HFFc6 (cell line): ENCODE measurements at regions not wholly inside any gene's neighbourhood (a gene's known extent, or its start where the extent isn't known, plus 50 kb on each side); places are given as distances from the start of the nearest gene placed in this dataset.

Experiments
- DNase-seq: peaks from one replicate; pipeline ENCODE4 v3.0.0-alpha.2; 2018
- H3K27ac Mint-ChIP-seq: 2 replicates; pipeline ENCODE4 v1.8.0; 2020; ENCODE audit warnings: mild to moderate bottlenecking, mixed read lengths
- H3K27me3 Mint-ChIP-seq: 2 replicates; pipeline ENCODE4 v1.8.0; 2021; ENCODE audit warnings: mild to moderate bottlenecking, moderate library complexity, mixed read lengths; ENCODE audit not compliant: insufficient read depth
- H3K36me3 Mint-ChIP-seq: 2 replicates; pipeline ENCODE4 v1.8.0; 2021; ENCODE audit warnings: low read depth, mixed read lengths
- H3K4me1 Mint-ChIP-seq: 2 replicates; pipeline ENCODE4 v1.8.0; 2020; ENCODE audit warnings: low read depth, mixed read lengths
- H3K4me3 Mint-ChIP-seq: 2 replicates; pipeline ENCODE4 v1.8.0; 2020; ENCODE audit warnings: mild to moderate bottlenecking, moderate library complexity, mixed read lengths
- H3K9me3 Mint-ChIP-seq: 2 replicates; pipeline ENCODE4 v1.8.0; 2020; ENCODE audit warnings: mild to moderate bottlenecking, mixed read lengths
- TF ChIP-seq, protein P1 (sequence below): fragments of 200-600 bp; sonication (generic); IDR thresholded peaks from 2 replicates; pipeline ENCODE4 v1.5.0; 2021; ENCODE audit warnings: antibody characterized with exemption, mild to moderate bottlenecking

DNA sequence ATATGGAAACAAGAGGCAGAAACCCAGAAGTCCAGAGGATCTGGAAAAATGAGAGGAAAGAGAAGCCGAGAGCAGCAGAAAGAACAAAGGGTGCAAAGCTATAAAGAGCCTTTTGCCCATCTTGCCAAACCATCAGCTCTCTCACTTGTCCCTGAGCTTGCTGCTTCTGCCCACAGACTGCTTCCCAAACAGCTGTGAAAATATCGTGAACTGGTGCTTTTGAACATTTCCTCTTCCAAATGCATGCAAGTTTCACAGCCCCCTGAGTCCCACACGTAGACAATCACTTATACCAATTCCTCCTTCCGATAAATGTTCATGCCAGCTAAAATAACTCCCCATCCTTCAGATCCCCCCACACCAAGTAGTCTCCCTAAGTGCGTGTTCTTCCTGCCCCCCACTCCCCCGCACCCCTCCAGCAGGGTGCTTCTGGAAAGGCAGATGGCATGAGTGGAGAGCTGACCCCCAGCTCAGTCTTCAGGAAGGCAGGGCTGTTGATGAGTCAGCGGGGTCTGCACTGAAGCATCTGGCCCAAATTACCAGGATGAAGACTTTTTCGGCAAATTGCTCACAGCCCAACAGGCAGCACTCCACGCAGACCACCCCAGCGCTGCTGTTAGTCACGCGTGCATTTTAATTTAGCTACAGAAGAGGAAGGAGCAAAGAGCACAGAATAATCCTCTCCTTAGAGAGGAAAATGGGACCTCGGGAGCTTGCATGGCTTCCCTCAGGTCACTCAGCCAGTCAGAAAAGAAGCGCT is 76.1 kb upstream of the KCNMA1 start:
- TF ChIP-seq, protein P1, sequence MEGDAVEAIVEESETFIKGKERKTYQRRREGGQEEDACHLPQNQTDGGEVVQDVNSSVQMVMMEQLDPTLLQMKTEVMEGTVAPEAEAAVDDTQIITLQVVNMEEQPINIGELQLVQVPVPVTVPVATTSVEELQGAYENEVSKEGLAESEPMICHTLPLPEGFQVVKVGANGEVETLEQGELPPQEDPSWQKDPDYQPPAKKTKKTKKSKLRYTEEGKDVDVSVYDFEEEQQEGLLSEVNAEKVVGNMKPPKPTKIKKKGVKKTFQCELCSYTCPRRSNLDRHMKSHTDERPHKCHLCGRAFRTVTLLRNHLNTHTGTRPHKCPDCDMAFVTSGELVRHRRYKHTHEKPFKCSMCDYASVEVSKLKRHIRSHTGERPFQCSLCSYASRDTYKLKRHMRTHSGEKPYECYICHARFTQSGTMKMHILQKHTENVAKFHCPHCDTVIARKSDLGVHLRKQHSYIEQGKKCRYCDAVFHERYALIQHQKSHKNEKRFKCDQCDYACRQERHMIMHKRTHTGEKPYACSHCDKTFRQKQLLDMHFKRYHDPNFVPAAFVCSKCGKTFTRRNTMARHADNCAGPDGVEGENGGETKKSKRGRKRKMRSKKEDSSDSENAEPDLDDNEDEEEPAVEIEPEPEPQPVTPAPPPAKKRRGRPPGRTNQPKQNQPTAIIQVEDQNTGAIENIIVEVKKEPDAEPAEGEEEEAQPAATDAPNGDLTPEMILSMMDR: no peak
- peak overlapping the region; percentile 71 for H3K4me3 Mint-ChIP-seq
- H3K9me3 Mint-ChIP-seq: no peaks in the 10 kb centered on the region
- H3K4me1 Mint-ChIP-seq: peaks cover 56% of the 10 kb centered on the region
- no peak overlapping the region for H3K27ac Mint-ChIP-seq
- H3K27me3 Mint-ChIP-seq: peaks cover 4% of the 10 kb centered on the region
- DNase-seq: no peak
- no peaks in the 10 kb centered on the region for H3K36me3 Mint-ChIP-seq

DNA sequence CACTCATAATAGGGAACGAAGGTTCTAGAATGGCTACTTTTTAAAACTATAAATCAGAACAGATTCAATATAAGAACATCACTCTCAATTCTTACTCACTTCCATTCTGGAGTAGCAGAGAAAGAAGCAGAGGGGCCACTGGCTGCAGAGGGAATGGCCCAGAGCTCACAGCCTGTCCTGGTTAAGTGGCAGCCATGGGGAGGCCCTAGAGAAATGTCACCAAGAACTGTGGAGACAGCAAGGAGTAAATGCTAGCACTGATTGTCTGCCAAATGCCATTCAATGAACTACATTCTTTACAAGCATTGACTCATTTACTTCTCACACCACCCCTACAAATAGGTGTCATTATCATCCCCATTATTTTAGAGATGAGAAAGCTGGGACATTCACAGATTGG is 74.6 kb upstream of the KCNMA1 start:
- no peak overlapping the region for H3K4me3 Mint-ChIP-seq
- TF ChIP-seq, protein P1: no peak
- no peaks in the 10 kb centered on the region for H3K36me3 Mint-ChIP-seq
- H3K27ac Mint-ChIP-seq: no peak overlapping the region
- no peaks in the 10 kb centered on the region for H3K9me3 Mint-ChIP-seq
- DNase-seq: no peak
- peaks cover 43% of the 10 kb centered on the region for H3K4me1 Mint-ChIP-seq
- H3K27me3 Mint-ChIP-seq: peaks cover 4% of the 10 kb centered on the region

DNA sequence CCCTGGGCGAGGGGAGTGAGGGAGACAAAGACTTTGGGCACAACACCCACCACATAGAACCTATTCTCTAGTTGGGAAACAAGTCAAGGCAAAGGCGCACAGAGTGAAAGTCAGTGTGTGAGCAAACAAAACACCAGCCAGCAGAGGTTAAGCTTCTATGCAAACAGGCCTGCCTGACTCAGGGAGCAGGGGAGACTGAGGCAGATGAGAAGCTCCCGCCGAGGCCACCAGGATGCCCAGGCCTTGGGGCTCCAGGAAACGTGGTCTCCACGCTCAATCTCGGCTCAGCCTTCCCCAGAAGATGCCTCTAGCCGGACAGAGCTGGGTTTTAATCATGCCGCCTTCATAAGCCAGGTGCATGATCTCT is 74.1 kb upstream of the KCNMA1 start:
- Mint-ChIP-seq H3K9me3 (no peaks in the 10 kb centered on the region), H3K27me3 (peaks cover 4% of the 10 kb centered on the region), H3K4me3 (peak overlapping the region; percentile 79), H3K36me3 (no peaks in the 10 kb centered on the region), H3K27ac (no peak overlapping the region), H3K4me1 (peaks cover 38% of the 10 kb centered on the region)
- TF ChIP-seq, protein P1: peak; percentile 73
- DNase-seq: no peak

DNA sequence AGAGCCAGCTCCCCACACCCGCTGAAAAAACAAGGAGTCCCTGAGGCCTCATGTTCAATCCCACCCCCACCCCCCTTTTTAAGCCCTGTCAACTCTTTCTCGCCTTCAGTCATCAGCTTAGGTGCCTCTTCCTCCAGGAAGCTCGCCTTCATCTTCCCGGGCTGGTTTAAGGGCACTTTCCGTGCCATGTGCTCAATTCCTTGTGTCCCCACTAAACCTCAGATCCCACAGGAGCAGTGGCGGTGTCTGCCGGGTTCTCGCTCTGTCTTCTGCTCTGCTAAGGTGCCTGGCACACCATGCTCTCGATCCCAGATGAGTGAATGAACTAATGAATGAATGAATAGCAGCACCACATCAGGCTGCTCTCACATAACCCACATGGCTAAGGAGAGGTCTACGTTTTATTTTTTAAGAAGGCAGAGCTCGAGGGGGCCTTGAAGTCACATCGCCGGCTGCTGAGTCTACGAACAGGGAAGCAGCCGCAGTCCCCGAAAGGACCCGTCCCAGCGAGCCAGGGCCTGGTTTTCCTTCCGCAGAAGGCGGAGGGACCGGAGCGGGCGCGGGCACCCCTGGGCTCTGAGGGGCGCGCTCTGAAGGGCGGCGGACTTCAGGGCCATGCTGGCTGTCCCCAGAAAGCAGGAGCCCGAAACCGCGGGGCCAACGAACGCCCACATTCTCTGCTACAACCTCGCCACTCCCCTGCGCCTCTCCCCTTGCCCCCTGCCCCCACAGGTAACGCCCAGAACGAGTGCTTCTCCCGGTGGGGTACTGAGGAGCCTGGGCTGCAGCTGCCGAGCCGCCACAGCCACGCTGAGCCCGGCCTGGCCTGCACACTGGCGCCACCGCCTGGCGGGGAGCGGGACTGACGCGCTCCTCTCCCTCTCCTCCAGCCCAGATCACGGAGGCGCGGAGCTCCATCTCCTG is 73.4 kb upstream of the KCNMA1 start:
- H3K4me3 Mint-ChIP-seq: peak overlapping the region; percentile 79
- no peak overlapping the region for H3K27ac Mint-ChIP-seq
- TF ChIP-seq, protein P1: peak; percentile 98
- peak; percentile 37 for DNase-seq
- peaks cover 38% of the 10 kb centered on the region for H3K4me1 Mint-ChIP-seq
- no peaks in the 10 kb centered on the region for H3K36me3 Mint-ChIP-seq
- H3K9me3 Mint-ChIP-seq: no peaks in the 10 kb centered on the region
- peaks cover 4% of the 10 kb centered on the region for H3K27me3 Mint-ChIP-seq

DNA sequence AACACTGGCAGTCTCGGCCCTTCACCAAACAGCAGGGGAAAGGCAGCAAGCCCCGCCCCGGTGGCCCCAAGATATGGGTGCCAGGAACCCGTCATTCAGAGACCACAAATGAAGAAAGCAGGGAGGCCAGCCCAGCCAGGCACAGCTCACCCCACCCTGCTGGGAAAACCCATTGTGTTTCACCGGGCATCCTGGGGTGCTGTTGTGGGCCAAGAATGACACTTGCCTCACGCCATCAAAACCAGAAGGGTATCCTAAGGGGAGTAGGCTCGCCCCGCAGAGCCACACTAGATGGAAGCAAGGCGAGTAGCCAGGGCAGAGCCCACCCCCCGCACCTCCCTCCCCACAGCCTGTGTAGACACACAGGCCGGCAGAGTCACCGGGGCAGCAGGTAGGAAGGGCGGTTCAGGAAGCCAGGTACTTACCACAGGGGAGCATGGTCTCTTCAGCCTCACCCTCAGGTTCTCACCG is 72.5 kb upstream of the KCNMA1 start:
- H3K4me1 Mint-ChIP-seq: peaks cover 30% of the 10 kb centered on the region
- H3K4me3 Mint-ChIP-seq: no peak overlapping the region
- H3K36me3 Mint-ChIP-seq: no peaks in the 10 kb centered on the region
- TF ChIP-seq, protein P1: no peak
- no peak for DNase-seq
- H3K9me3 Mint-ChIP-seq: no peaks in the 10 kb centered on the region
- H3K27ac Mint-ChIP-seq: no peak overlapping the region
- H3K27me3 Mint-ChIP-seq: peaks cover 6% of the 10 kb centered on the region
